Left lobe of liver (tissue), 2 donors: ENCODE measurements at regions not wholly inside any gene's neighbourhood (a gene's known extent, or its start where the extent isn't known, plus 50 kb on each side); places are given as distances from the start of the nearest gene placed in this dataset.

Source experiments
- ATAC-seq: fragments of 200-7000 bp; cut with Tn5 transposase; one replicate; pipeline ENCODE4 v1.9.1; 2020; ENCODE audit warnings: mild to moderate bottlenecking, moderate library complexity
- DNase-seq: peaks from one replicate; pipeline ENCODE4 v3.0.0-alpha.2; 2020; ENCODE audit warnings: low spot score
- donor health status: DM: no; HTN: no; CAD: no; lungs with moderate emphysema.
- donor health status: DM: no; HTN: yes; CAD: no.

GRCh38 chr14:98665007-98665406 is 607.0 kb downstream of the BCL11B start:
- no peak for DNase-seq
- ATAC-seq: no peak

DNA sequence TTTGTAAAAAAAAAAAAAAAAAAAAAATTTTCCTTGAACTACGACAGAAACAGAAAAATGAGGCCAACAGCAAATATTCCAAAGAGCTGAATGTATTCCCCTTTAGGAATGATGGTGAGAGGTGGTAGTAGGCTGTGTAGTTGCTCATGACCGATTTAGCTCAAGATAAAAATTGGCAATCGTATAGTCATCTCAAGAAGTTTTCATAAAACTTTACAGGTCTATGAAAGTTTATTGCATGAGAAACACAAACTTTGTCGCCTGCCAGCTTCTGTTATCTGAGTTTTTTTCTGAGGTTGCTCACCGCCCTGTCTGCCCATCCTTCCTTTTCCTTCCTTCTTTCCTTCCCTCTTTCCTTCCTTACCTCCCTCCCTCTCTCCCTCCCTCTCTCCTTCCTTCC is 605.5 kb downstream of the BCL11B start:
- no peak for ATAC-seq
- DNase-seq: no peak

GRCh38 chr14:98682033-98682432 is 590.0 kb downstream of the BCL11B start:
- ATAC-seq: no peak
- no peak for DNase-seq

- DNase-seq (no peak), ATAC-seq (no peak)
These were observed 589.3 kb downstream of the BCL11B start for GRCh38 chr14:98682726-98683125.

DNA sequence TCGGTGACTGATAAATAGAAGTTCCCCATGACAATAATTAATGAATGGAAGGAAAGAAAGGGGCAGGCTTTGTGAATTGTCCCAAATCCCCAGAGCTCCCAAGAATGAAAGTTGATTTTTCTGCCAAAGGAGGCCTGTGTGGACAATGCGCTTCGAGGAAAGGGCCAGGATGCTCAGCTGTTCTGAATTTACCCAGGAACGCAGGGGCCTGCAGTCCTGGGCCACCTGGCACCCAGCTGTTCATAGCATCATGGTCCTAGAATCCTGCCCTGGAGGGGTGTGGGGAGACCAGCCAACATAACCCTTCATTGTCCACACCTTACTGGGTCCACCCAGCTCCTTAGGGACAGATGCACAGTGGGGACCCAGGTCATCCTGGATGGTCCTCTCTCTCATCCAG is 587.5 kb downstream of the BCL11B start:
- ATAC-seq: no peak
- no peak for DNase-seq

DNA sequence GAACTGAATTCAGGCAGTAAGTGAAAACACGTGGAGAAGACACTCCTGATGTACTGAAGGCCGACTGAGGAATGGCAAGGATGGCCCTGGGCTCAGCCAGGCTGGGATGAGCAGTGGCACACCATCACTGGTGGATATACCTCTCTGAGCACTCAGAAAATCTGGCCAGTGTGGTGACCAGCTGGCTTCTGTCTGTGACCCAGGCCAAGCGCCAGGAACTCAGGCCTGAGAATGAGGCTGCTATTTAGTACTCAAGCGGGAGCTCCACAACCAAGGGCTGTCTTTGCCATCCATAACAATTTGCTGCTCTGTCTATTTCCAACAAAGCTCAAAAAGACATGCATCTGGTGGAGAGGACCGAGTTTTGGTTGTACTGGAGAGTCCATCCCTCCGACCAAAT is 586.3 kb downstream of the BCL11B start:
- ATAC-seq (no peak), DNase-seq (no peak)

- ATAC-seq: no peak
These were observed 583.6 kb downstream of the BCL11B start for GRCh38 chr14:98688446-98688845.

DNA sequence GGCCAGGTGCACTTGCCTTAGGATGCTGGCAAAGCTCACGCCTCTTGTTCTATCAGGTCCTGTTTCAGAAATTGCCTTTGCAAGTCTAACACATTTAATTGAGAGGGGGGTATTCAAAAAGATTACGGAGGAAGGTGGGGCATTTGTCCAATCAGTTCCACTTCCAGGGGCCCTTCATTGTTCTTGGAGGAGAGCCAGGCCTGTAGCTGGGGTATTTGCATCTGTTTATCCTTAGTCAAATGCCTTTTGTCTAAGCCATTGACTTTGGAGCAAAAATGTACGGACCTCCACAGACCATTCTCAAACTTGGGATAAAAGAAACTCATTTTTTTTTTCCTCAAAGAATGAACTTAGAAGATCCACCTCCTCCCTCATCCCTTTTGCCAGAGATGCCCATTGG is 582.0 kb downstream of the BCL11B start:
- no peak for DNase-seq
- ATAC-seq: no peak

More at GRCh38 chr14:98688446-98688845, 583.6 kb downstream of the BCL11B start:
- DNase-seq: no peak

DNA sequence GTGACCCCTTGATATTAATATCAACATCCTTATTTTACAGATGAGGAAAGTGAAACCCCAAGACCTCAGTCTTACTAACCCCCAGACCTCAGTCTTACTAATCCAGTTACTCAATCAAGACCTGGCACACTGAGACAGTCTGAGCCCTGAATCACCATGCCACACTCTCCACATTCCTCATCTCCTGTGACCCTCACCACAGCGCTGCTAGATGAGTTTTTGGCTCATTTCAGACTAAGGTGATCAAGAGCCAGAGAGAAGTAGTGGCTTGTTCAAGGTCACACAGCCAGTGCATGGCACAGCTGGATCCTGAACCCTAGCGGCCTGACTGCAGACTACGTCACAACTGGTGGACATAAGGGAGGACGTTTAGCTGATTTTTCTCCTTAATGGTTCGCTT is 579.2 kb downstream of the BCL11B start:
- ATAC-seq (no peak), DNase-seq (no peak)

DNA sequence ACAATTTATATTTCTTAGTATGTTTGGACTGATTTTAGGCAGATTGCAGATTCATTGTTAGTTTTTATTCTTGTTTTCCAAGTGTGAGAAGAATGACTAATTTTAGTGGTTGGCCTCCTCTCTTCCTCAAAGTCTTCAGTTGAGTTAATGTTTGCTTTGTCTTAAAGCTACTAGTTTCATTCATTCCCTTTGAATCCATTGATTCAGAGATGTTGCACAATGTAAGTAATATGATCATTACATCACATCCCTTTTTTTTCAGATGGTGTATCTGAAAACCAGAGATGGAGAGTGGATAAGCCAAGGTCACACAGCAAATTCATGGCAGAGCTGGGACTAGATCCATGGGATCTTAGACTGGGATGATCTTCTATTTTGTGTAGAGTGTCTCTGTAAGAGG is 577.5 kb downstream of the BCL11B start:
- no peak for ATAC-seq
- DNase-seq: no peak

DNA sequence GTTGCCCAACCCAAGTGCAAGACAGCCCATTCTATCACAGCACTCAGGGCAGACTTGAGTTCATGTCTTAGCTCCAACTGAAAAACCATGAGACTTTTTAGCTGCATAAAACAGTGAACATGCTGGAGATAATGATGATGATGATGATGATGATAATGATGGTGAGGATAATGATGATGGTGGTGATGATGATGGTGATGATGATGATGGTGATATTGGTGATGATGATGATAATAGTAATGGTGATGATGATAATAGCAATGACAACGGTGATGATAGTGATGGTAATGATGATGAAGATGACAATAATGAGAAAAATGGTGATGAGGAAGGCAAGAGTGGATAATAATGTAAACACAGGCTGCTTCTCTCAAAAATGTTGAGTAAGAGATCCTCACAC is 576.2 kb downstream of the BCL11B start:
- DNase-seq (no peak), ATAC-seq (no peak)

DNA sequence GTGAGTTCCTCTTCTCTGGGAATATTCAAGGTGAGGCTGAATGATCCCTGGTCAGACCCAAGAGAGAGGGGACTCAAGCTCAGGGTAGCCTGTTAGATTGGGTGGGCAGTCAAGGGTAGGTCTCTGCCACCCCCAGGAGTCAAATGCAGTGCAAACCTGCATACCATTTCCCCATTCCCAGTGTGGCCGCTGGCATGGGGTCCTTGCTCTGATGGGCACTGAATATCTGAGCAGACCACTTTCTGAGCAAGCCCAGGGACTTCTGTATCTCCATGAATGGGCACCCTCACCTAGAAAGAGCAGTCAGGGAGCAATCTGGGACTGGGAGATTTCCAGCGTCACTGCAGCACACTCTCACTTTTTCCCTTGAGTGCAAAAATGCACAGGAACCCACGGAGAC is 573.7 kb downstream of the BCL11B start:
- ATAC-seq: no peak
- DNase-seq: no peak

DNA sequence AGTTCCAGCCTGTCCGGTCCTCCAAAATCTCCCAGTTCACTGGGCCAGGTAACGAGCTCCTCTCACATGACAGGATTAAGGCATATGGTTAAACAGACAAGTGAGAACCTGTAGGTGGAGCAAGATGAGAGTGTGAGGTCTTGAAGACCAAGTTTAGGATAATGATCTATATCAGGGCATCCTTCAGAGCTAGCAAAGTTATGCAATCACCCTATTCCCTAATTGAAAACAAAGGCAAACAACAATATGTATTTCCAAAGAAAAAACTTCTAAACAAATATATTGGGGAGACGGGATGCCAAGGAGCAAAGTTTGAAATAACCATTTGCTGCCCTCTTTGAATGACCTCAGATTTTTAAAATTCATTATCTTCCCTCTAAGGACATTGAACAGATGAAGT is 571.2 kb downstream of the BCL11B start:
- DNase-seq: no peak
- no peak for ATAC-seq

- ATAC-seq (no peak), DNase-seq (no peak)
These were observed 570.6 kb downstream of the BCL11B start for GRCh38 chr14:98701377-98701776.

- DNase-seq (no peak), ATAC-seq (no peak)
These were observed 567.6 kb downstream of the BCL11B start for GRCh38 chr14:98704441-98704840.

DNA sequence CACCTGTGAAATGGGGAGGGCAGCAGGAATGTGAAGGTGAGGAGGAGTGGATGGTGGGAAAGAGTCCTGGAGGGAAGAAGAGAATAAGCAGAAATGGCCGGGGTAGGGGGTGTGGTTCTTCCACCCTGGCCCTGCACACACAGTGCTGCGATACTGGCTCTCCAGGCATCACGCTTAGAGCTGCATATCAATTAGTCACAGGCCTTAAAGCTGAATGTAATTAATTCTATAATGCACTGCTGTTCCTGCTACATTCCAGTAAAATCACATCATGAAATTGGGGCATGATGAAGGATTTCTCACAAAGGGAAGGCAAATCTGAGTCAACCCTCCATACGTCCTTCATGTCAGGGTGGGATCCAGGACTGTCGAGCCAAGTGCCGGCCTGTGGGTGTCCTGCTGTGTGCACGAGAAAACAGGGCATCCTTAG is 566.1 kb downstream of the BCL11B start:
- ATAC-seq (no peak), DNase-seq (no peak)

GRCh38 chr14:98707522-98707921 is 564.5 kb downstream of the BCL11B start:
- DNase-seq: no peak
- ATAC-seq: no peak

DNA sequence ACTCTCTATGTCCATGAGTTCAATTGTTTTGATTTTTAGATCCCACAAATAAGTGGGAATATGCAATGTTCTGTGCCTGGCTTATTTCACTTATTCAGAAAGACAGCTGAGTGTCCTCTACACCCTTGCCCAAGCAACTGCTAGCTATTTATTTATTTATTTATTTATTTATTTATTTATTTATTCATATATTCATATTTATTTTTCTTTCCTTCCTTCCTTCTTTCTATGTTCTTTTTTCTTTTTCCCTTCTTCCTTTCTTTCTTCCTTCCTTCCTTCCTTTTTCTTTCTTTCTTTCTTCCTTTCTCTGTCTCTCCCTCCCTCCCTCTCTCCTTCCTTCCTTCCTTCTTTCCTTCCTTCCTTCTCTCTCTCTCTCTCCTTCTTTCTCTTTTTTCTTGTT is 563.4 kb downstream of the BCL11B start:
- DNase-seq: no peak
- no peak for ATAC-seq

- DNase-seq (no peak), ATAC-seq (no peak)
These were observed 560.5 kb downstream of the BCL11B start for GRCh38 chr14:98711453-98711852.

DNA sequence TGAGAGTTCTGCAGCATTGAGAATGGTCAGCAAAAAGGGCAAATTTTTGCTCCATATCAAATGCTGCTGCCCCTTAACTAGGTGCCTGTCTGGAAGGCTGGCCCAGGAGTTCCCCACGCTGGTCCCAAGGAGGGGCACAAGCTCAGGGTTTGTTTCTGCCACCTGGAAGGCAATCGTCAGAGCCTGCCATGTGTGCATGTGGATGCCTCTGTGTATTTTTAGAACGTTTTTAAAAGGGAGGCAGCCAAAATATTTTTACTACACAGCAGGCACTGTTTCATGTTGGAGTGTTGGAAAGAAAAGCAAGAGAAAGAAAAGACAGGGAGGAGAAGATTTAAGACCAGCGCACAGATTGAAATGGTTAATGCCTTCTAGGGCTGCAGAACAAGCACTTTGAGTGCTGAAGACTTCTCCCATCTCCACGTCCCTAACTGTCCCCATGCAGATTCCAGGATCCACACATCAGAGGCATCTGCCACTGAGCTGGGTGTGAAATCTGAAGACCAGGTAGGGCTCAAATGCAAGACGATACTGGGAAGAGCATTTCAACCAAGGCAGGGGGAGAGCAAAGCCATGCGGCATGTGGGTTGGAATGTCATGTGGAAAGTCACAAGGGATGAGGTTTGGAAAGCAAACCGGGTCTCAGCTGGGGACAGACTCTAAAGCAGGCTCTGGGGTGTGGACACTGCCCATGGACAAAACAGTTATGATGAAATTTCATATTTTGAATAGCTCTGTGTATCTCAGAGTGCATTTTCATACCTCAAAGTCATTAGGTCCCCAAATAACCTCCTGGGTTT is 557.2 kb downstream of the BCL11B start:
- no peak for ATAC-seq
- no peak for DNase-seq

DNA sequence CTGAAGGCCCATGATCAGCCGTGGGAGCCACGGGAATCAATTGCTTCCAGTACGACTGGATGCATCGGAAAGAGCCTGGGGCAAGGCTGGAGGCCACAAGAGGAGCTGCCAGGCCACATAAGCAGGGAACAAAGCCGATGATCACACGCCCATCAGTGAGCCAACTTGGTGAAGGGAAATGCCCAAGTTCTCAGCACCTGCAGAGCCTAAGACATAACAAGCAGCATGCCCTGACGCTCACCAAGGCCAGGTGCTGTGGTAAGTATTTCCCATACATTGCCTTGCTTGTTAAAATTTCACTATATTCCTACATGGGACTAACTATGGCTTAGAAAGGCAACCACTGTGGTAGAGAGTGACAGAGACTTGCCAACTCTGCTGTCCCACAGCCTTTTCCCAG is 555.9 kb downstream of the BCL11B start:
- DNase-seq (no peak), ATAC-seq (no peak)

- ATAC-seq (no peak), DNase-seq (no peak)
These were observed 550.9 kb downstream of the BCL11B start for GRCh38 chr14:98721061-98721460.

DNA sequence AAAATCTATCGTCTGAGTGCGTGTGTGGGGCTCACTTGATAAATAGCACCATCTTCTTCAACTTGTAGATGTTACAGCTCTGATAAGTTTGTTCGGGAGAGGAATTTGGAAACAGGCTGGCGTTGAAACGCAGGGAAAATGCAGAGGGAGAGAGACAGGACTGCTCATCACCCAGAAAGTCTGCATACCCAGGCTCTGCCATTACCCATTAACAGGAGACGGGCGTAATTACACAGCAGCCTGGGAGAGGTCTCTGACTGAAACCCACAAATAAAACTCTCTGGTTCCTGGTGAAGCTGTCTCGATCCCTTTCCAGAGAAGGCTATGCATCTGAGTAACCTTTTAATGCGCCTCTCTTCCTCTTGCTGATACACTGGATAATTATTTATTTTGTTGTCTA is 547.3 kb downstream of the BCL11B start:
- DNase-seq (no peak), ATAC-seq (no peak)
